Neural cell (in vitro differentiated cells): ENCODE measurements at regions not wholly inside any gene's neighbourhood (a gene's known extent, or its start where the extent isn't known, plus 50 kb on each side); places are given as distances from the start of the nearest gene placed in this dataset.

ENCODE experiments used
- H2AFZ ChIP-seq: fragments of 200-600, 300-800 bp; sonication (generic), shearing (Covaris generic); 2 replicates; pipeline ENCODE4 v1.6.0; 2014; ENCODE audit warnings: low read depth, mild to moderate bottlenecking, antibody characterized with exemption, low read length, moderate library complexity
- H3F3A ChIP-seq: fragments of 200-600 bp; shearing (Covaris generic); 2 replicates; pipeline ENCODE4 v1.6.1; 2016; ENCODE audit warnings: mild to moderate bottlenecking, moderate library complexity, mixed read lengths, antibody characterized with exemption, low read length; ENCODE audit not compliant: insufficient read depth, poor library complexity, severe bottlenecking
- H3K27ac ChIP-seq: fragments of 200-600, 300-800 bp; sonication (generic), shearing (Covaris generic); 2 replicates; pipeline ENCODE4 v1.5.1; 2014; ENCODE audit warnings: mild to moderate bottlenecking, low read length, moderate library complexity
- H3K27me3 ChIP-seq: fragments of 300-800, 200-600 bp; sonication (generic), shearing (Covaris generic); 2 replicates; pipeline ENCODE4 v1.6.0; 2014; ENCODE audit warnings: mild to moderate bottlenecking, low read depth, low read length, moderate library complexity; ENCODE audit not compliant: insufficient read depth
- H3K36me3 ChIP-seq: fragments of 300-800, 200-600 bp; sonication (generic), shearing (Covaris generic); 2 replicates; pipeline ENCODE4 v1.5.1; 2014; ENCODE audit warnings: mild to moderate bottlenecking, antibody characterized with exemption, low read length, moderate library complexity; ENCODE audit not compliant: insufficient read depth
- H3K4me2 ChIP-seq: fragments of 300-800, 200-600 bp; sonication (generic), shearing (Covaris generic); 2 replicates; pipeline ENCODE4 v1.6.0; 2014; ENCODE audit warnings: mild to moderate bottlenecking, low read length
- H3K4me3 ChIP-seq: fragments of 300-800, 200-600 bp; sonication (generic), shearing (Covaris generic); 2 replicates; pipeline ENCODE4 v1.5.1; 2014; ENCODE audit warnings: mild to moderate bottlenecking, low read length, moderate library complexity
- H3K79me2 ChIP-seq: fragments of 200-600 bp; shearing (Covaris generic); replicated peaks from 2 replicates; pipeline ENCODE4 v1.6.0; 2014; ENCODE audit warnings: mild to moderate bottlenecking, low read length, moderate library complexity; ENCODE audit not compliant: insufficient read depth
- H3K9ac ChIP-seq: fragments of 300-800, 200-600 bp; sonication (generic), shearing (Covaris generic); 2 replicates; pipeline ENCODE4 v1.6.1; 2016; ENCODE audit warnings: mild to moderate bottlenecking, low read length, mixed read lengths
- H3K9me2 ChIP-seq: fragments of 200-600 bp; shearing (Covaris generic); 2 replicates; pipeline ENCODE4 v1.6.1; 2016; ENCODE audit warnings: mild to moderate bottlenecking, low read length, mixed read lengths; ENCODE audit not compliant: insufficient read depth
- H3K9me3 ChIP-seq: fragments of 200-600, 300-800 bp; sonication (generic), shearing (Covaris generic); 2 replicates; pipeline ENCODE4 v1.6.1; 2016; ENCODE audit warnings: mild to moderate bottlenecking, mixed run types, low read length, moderate library complexity, mixed read lengths
- H4K20me1 ChIP-seq: fragments of 200-600 bp; shearing (Covaris generic); 2 replicates; pipeline ENCODE4 v1.6.1; 2016; ENCODE audit warnings: mild to moderate bottlenecking, mixed run types; ENCODE audit not compliant: insufficient read depth
- EP300 ChIP-seq: fragments of 450-650 bp; conservative IDR thresholded peaks from 2 replicates; pipeline ENCODE4 v1.6.1; 2014; ENCODE audit warnings: antibody characterized with exemption, mild to moderate bottlenecking, moderate library complexity; ENCODE audit not compliant: poor library complexity, severe bottlenecking
- EZH2 ChIP-seq: fragments of 200-600, 300-800 bp; shearing (Covaris generic), sonication (generic); IDR thresholded peaks from 2 replicates; pipeline ENCODE4 v1.6.1; 2014; ENCODE audit warnings: antibody characterized with exemption, low read length, borderline replicate concordance, mild to moderate bottlenecking; ENCODE audit not compliant: insufficient read depth, poor library complexity, severe bottlenecking
- MXI1 ChIP-seq: fragments of 450-650 bp; conservative IDR thresholded peaks from 2 replicates; pipeline ENCODE4 v1.6.1; 2014; ENCODE audit warnings: antibody characterized with exemption, mild to moderate bottlenecking; ENCODE audit not compliant: poor library complexity, severe bottlenecking
- POLR2AphosphoS5 ChIP-seq: IDR thresholded peaks from 2 replicates; pipeline ENCODE4 v1.6.1; 2012
- RAD21 ChIP-seq: fragments of 450-650 bp; conservative IDR thresholded peaks from 2 replicates; pipeline ENCODE4 v1.6.1; 2014; ENCODE audit warnings: antibody characterized with exemption, mild to moderate bottlenecking, moderate library complexity
- SMC3 ChIP-seq: fragments of 450-650 bp; conservative IDR thresholded peaks from 2 replicates; pipeline ENCODE4 v1.6.1; 2014; ENCODE audit warnings: antibody characterized with exemption, mild to moderate bottlenecking, moderate library complexity; ENCODE audit not compliant: poor library complexity
- TAF1 ChIP-seq: IDR thresholded peaks from 2 replicates; pipeline ENCODE4 v1.6.1; 2012; ENCODE audit warnings: low read depth
- TF ChIP-seq, protein P1 (sequence below): fragments of 450-650 bp; IDR thresholded peaks from 2 replicates; pipeline ENCODE4 v1.5.1; 2014; ENCODE audit warnings: antibody characterized with exemption, mild to moderate bottlenecking, moderate library complexity; ENCODE audit not compliant: poor library complexity, severe bottlenecking
- TF ChIP-seq, protein P2 (sequence below): IDR thresholded peaks from 2 replicates; pipeline ENCODE4 v1.6.1; 2012; ENCODE audit warnings: borderline replicate concordance

DNA sequence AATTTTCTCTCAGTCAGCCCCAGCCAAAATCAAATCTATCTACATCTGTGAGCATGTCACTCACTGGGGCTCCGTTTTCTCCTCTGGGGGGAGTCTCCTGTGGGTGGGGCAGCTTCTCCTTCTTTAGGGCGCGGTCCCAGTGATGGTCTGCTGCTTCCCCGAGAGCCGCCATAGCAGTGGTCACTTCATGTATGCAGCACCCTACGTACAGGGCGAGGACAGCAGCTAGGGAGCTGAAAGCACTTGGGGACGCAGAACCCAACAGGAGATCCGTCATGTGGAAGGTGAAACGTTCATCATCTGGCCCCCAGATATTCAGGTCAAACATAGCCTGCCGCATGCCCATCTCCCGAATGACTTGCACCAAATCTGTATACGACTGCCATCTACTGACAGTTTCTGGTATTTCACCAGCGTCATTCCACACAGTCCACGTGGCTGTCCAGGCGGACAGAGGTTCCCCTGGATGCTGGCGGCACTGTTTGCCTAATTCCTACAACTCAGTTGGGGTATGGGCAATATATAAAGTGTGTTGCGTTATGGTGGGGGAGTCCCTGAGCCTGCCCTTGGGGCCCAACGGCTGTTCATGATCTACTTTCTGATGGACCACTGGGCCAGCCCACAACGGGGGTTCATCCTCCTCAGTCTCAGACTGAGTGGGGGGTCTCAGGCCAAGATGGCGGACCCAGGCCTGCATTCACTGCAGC lies 795.0 kb downstream of the EFNA5 start:
- H2AFZ ChIP-seq, result no peak overlapping the region
- H4K20me1 ChIP-seq, result no peaks in the 10 kb centered on the region
- H3K4me3 ChIP-seq, result no peak overlapping the region
- no peaks in the 10 kb centered on the region for H3K27me3 ChIP-seq
- no peaks in the 10 kb centered on the region for H3K9me2 ChIP-seq
- no peaks in the 10 kb centered on the region for H3K79me2 ChIP-seq
- no peaks in the 10 kb centered on the region for H3F3A ChIP-seq
- no peaks in the 10 kb centered on the region for H3K36me3 ChIP-seq
- H3K9ac ChIP-seq, result no peak overlapping the region
- H3K4me2 ChIP-seq, result no peak overlapping the region
- H3K27ac ChIP-seq, result no peak overlapping the region
- H3K9me3 ChIP-seq, result peaks cover 7% of the 10 kb centered on the region
- TF ChIP-seq MXI1, result no peak
- TF ChIP-seq EZH2, result no peak
- TF ChIP-seq RAD21, result no peak
- TF ChIP-seq, protein P1, sequence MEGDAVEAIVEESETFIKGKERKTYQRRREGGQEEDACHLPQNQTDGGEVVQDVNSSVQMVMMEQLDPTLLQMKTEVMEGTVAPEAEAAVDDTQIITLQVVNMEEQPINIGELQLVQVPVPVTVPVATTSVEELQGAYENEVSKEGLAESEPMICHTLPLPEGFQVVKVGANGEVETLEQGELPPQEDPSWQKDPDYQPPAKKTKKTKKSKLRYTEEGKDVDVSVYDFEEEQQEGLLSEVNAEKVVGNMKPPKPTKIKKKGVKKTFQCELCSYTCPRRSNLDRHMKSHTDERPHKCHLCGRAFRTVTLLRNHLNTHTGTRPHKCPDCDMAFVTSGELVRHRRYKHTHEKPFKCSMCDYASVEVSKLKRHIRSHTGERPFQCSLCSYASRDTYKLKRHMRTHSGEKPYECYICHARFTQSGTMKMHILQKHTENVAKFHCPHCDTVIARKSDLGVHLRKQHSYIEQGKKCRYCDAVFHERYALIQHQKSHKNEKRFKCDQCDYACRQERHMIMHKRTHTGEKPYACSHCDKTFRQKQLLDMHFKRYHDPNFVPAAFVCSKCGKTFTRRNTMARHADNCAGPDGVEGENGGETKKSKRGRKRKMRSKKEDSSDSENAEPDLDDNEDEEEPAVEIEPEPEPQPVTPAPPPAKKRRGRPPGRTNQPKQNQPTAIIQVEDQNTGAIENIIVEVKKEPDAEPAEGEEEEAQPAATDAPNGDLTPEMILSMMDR, result no peak
- TF ChIP-seq SMC3, result no peak
- TF ChIP-seq POLR2AphosphoS5, result no peak

DNA sequence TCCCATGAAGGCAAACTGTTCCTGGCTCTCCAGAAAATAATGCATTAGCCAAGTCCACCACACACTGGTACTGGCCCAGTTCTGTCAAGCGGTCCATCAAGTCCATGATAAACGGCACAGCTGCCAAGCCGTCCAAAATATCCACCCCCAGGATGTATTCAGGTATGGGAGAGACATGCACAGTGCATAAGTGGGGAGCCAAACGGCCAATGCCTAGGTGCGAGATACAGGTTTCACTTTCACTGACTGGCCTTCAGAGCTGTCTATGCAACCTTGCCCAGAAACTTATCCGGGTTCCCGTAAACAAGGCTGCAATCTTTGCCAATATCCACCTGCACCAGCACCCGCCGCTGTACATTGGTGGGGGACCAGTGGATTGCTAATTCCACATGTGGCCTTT lies 795.8 kb downstream of the EFNA5 start:
- Histone ChIP-seq H3F3A (no peaks in the 10 kb centered on the region), H3K36me3 (no peaks in the 10 kb centered on the region), H3K9ac (no peak overlapping the region), H3K27ac (no peak overlapping the region), H3K4me2 (no peak overlapping the region), H2AFZ (no peak overlapping the region), H3K79me2 (no peaks in the 10 kb centered on the region), H4K20me1 (no peaks in the 10 kb centered on the region), H3K9me2 (no peaks in the 10 kb centered on the region), H3K9me3 (peaks cover 7% of the 10 kb centered on the region), H3K27me3 (no peaks in the 10 kb centered on the region), H3K4me3 (no peak overlapping the region)
- no peak for TF ChIP-seq POLR2AphosphoS5
- no peak for TF ChIP-seq TAF1
- TF ChIP-seq, protein P1, result no peak
- TF ChIP-seq RAD21, result no peak
- no peak for TF ChIP-seq EP300
- no peak for TF ChIP-seq EZH2
- TF ChIP-seq, protein P2, sequence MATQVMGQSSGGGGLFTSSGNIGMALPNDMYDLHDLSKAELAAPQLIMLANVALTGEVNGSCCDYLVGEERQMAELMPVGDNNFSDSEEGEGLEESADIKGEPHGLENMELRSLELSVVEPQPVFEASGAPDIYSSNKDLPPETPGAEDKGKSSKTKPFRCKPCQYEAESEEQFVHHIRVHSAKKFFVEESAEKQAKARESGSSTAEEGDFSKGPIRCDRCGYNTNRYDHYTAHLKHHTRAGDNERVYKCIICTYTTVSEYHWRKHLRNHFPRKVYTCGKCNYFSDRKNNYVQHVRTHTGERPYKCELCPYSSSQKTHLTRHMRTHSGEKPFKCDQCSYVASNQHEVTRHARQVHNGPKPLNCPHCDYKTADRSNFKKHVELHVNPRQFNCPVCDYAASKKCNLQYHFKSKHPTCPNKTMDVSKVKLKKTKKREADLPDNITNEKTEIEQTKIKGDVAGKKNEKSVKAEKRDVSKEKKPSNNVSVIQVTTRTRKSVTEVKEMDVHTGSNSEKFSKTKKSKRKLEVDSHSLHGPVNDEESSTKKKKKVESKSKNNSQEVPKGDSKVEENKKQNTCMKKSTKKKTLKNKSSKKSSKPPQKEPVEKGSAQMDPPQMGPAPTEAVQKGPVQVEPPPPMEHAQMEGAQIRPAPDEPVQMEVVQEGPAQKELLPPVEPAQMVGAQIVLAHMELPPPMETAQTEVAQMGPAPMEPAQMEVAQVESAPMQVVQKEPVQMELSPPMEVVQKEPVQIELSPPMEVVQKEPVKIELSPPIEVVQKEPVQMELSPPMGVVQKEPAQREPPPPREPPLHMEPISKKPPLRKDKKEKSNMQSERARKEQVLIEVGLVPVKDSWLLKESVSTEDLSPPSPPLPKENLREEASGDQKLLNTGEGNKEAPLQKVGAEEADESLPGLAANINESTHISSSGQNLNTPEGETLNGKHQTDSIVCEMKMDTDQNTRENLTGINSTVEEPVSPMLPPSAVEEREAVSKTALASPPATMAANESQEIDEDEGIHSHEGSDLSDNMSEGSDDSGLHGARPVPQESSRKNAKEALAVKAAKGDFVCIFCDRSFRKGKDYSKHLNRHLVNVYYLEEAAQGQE, result no peak
- no peak for TF ChIP-seq SMC3
- TF ChIP-seq MXI1, result no peak
